Loucy (cell line): ENCODE measurements at regions not wholly inside any gene's neighbourhood (a gene's known extent, or its start where the extent isn't known, plus 50 kb on each side); places are given as distances from the start of the nearest gene placed in this dataset.

Experiments used
- CTCF ChIP-seq: fragments of 200-600 bp; sonication (generic); conservative IDR thresholded peaks from 2 replicates; pipeline ENCODE4 v1.5.1; 2014; ENCODE audit warnings: mild to moderate bottlenecking, antibody characterized with exemption, low read length
- EZH2phosphoT487 ChIP-seq: fragments of 200-600 bp; IDR thresholded peaks from 2 replicates; pipeline ENCODE4 v1.6.1; 2018; ENCODE audit warnings: antibody characterized with exemption, mild to moderate bottlenecking, moderate library complexity, borderline replicate concordance

GRCh38 chr3:148599481-148599880, 98.2 kb upstream of the AGTR1 start:
- TF ChIP-seq CTCF (no peak), EZH2phosphoT487 (no peak)
